Sigmoid colon (tissue), 6 donors: ENCODE measurements at regions not wholly inside any gene's neighbourhood (a gene's known extent, or its start where the extent isn't known, plus 50 kb on each side); places are given as distances from the start of the nearest gene placed in this dataset.

Experiments
- DNase-seq: peaks from one replicate; pipeline ENCODE4 v3.0.0-alpha.2; 2019
- H3K27ac ChIP-seq, 4 donors: fragments of 200-600 bp; sonication (generic); one replicate each; pipeline ENCODE4 v1.5.1; 2016 to 2019; ENCODE audit warnings: mild to moderate bottlenecking in 1 of 4
- H3K27me3 ChIP-seq, 3 donors: fragments of 200-600 bp; sonication (generic); one replicate each; pipeline ENCODE4 v1.5.1; 2019; ENCODE audit warnings: mild to moderate bottlenecking in 1 of 3
- H3K36me3 ChIP-seq, 4 donors: fragments of 200-600 bp; sonication (generic); one replicate each; pipeline ENCODE4 v1.5.1; 2016 to 2019
- H3K4me1 ChIP-seq, 4 donors: fragments of 200-600 bp; sonication (generic); one replicate each; pipeline ENCODE4 v1.5.1; 2017 to 2019
- H3K4me3 ChIP-seq, 4 donors: fragments of 200-600 bp; sonication (generic); one replicate each; pipeline ENCODE4 v1.5.1; 2017 to 2019; ENCODE audit warnings: mild to moderate bottlenecking in 2 of 4, moderate library complexity in 1 of 4
- H3K9me3 ChIP-seq, 4 donors: fragments of 200-600 bp in 3 of 4; sonication (generic) in 3 of 4; one replicate each; pipeline versions ENCODE4 v1.5.1 to v1.6.1; 2013 to 2019
- CTCF ChIP-seq, 4 experiments: fragments of 450-650 bp in 3 of 4; fragments of 200-600 bp in 1 of 4; IDR thresholded peaks; one replicate each; pipeline ENCODE4 v1.5.1; 2016 to 2019; ENCODE audit warnings: antibody characterized with exemption in 4 of 4, mild to moderate bottlenecking in 3 of 4, moderate library complexity in 2 of 4
- EP300 ChIP-seq, 4 donors: sonication (generic); formaldehyde crosslinking; IDR thresholded peaks; one replicate each; pipeline ENCODE4 v1.6.1; 2017; ENCODE audit warnings: antibody characterized with exemption in 4 of 4
- POLR2A ChIP-seq, 2 donors: fragments of 450-650 bp; IDR thresholded peaks; one replicate each; pipeline ENCODE4 v1.6.1; 2016; ENCODE audit warnings: antibody characterized with exemption in 2 of 2, mild to moderate bottlenecking in 2 of 2, moderate library complexity in 2 of 2
- POLR2AphosphoS5 ChIP-seq, 4 donors: sonication (generic); formaldehyde crosslinking; IDR thresholded peaks; one replicate each; pipeline ENCODE4 v1.6.1; 2017; ENCODE audit warnings: antibody characterized with exemption in 4 of 4
- WGBS, 2 donors: extraction: QIAGEN DNeasy Blood & Tissue Kit; methylation state at CpG; one replicate each; pipeline ENCODE4 v1.1.7; 2013; 5-methylcytosine and 5-hydroxymethylcytosine counted together
- intact Hi-C: fragments of 100-400 bp; cut with DNase I; formaldehyde crosslinking; loops from one replicate; pipeline ENCODE4 v1.15.1; 2023
- donor health status: healthy with polysubstance abuse.
- donor health status: healthy.

DNA sequence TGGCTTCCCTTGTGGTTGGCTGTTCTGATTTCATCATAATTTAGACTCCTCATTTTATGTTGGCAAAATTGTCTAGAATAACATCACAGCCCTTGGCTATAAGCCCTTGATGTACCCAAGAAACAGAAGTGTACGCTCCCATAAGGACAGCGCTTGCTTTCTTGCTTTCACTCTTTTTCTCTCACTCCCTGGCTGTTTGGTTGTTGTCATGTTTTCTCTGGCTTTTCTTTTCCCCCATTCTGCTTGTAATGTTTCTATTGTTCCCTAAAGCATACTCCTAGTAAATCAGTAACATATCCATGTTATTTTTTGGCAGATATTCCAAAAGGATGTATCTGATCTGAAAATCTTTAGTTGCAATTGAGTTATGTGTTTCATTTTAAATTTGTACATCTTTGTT is 530.5 kb downstream of the NOVA1 start:
- intact Hi-C loops = no loop called here
- no peaks in the 10 kb centered on the region for H3K4me1 ChIP-seq
- H3K27ac ChIP-seq = no peak overlapping the region
- no peaks in the 10 kb centered on the region for H3K36me3 ChIP-seq
- H3K9me3 ChIP-seq = no peaks in the 10 kb centered on the region
- no peak overlapping the region for H3K4me3 ChIP-seq
- WGBS, 2 donors = 91 to 94% methylated on average over 2 of the region's 2 CpGs
- TF ChIP-seq POLR2A (IDR thresholded peaks at IDR 0.05) (no peak), POLR2AphosphoS5 (IDR thresholded peaks at IDR 0.05) (no peak), EP300 (IDR thresholded peaks at IDR 0.05) (no peak), CTCF (IDR thresholded peaks at IDR 0.05) (no peak)
- no peaks in the 10 kb centered on the region for H3K27me3 ChIP-seq
- DNase-seq = no peak

DNA sequence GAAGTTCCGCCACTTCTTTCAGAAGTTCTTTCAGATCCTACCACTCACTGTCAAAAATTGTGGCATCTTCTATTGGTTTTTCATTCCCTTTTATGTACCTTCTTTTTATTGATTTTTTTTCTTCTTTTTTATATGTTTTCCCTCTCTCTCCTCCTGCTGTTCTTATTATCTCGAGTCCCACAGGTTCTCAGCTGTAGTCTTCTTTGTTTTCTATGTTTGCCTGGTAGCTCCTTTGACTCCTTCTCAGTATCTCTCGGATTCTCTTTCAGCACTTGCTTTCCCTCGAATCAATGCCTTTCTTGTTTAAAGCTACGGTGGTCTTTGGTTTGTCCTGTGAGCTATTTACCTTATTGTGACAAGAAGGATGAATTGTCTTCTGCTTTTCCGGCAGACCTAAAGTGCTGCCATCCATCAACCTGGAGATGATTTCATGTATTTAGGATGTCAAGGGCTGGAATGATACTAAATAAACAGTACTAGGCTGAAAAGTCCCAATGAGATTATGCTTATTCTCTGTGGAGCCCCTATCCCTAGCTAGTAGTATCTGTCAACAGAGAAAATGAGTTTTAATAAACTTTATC is 541.7 kb downstream of the NOVA1 start:
- TF ChIP-seq EP300 (IDR thresholded peaks at IDR 0.05) (no peak), CTCF (IDR thresholded peaks at IDR 0.05) (no peak), POLR2A (IDR thresholded peaks at IDR 0.05) (no peak), POLR2AphosphoS5 (IDR thresholded peaks at IDR 0.05) (no peak)
- no peak overlapping the region for H3K4me3 ChIP-seq
- intact Hi-C loops = no loop called here
- no peak overlapping the region for H3K27ac ChIP-seq
- no peaks in the 10 kb centered on the region for H3K36me3 ChIP-seq
- DNase-seq = no peak
- H3K9me3 ChIP-seq = no peaks in the 10 kb centered on the region
- no peaks in the 10 kb centered on the region for H3K27me3 ChIP-seq
- H3K4me1 ChIP-seq = no peaks in the 10 kb centered on the region
- WGBS, 2 donors = 40 to 61% methylated on average over 6 of the region's 6 CpGs

DNA sequence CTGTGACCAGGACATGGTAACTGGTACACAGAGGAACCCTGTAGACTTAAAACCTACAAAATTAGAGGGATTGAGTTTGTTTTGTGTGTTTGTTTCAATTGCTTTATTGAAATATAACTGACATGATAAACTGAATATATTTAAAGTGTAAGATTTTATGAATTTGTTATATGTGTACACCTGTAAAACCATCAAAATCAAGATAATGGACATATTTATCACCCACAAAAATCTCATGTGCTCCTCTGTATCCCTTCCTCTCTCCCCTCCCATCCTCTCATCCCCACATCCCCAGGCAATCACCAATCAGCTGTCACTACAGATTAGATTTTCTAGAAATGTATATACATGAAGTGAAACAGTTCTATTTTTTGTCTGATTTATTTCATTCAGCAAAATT is 565.5 kb downstream of the NOVA1 start:
- no peaks in the 10 kb centered on the region for H3K27me3 ChIP-seq
- no peaks in the 10 kb centered on the region for H3K9me3 ChIP-seq
- intact Hi-C loops = no loop called here
- no peak overlapping the region for H3K4me3 ChIP-seq
- no peak for DNase-seq
- TF ChIP-seq EP300 (IDR thresholded peaks at IDR 0.05) (no peak), POLR2AphosphoS5 (IDR thresholded peaks at IDR 0.05) (no peak), POLR2A (IDR thresholded peaks at IDR 0.05) (no peak), CTCF (IDR thresholded peaks at IDR 0.05) (no peak)
- no peak overlapping the region for H3K27ac ChIP-seq
- H3K36me3 ChIP-seq = no peaks in the 10 kb centered on the region
- no peaks in the 10 kb centered on the region for H3K4me1 ChIP-seq

DNA sequence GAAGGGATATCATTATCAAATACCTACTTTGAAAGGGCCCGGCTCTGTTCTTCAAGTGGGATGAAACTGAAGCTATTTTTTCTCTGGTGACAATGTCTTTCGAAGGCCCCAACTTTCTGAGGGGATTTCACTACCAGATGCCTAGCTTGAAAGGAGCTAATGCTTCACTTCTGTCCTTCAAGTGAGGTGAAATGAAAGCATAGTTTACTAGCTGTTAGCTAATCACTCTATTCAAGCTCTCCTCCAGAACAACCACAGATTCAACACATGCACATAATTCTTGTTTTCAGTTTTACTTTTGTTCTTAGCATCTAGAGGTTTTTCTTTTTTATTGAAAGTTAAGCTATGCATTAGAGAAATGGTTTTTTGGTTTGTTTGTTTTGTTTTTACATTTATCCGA is 571.4 kb downstream of the NOVA1 start:
- no peaks in the 10 kb centered on the region for H3K4me1 ChIP-seq
- H3K4me3 ChIP-seq = no peak overlapping the region
- H3K9me3 ChIP-seq = no peaks in the 10 kb centered on the region
- TF ChIP-seq EP300 (IDR thresholded peaks at IDR 0.05) (no peak), POLR2AphosphoS5 (IDR thresholded peaks at IDR 0.05) (no peak), CTCF (IDR thresholded peaks at IDR 0.05) (no peak), POLR2A (IDR thresholded peaks at IDR 0.05) (no peak)
- no peaks in the 10 kb centered on the region for H3K27me3 ChIP-seq
- no peak for DNase-seq
- no peak overlapping the region for H3K27ac ChIP-seq
- WGBS, 2 donors = 85 to 89% methylated on average over 3 of the region's 3 CpGs
- H3K36me3 ChIP-seq = no peaks in the 10 kb centered on the region
- intact Hi-C loops = no loop called here

GRCh38 chr14:26023967-26024366 is 573.9 kb downstream of the NOVA1 start:
- DNase-seq = no peak
- Histone ChIP-seq H3K36me3 (no peaks in the 10 kb centered on the region), H3K4me1 (no peaks in the 10 kb centered on the region), H3K27ac (no peak overlapping the region), H3K27me3 (no peaks in the 10 kb centered on the region), H3K4me3 (no peak overlapping the region), H3K9me3 (no peaks in the 10 kb centered on the region)
- 71 to 78% methylated on average over 4 of the region's 4 CpGs for WGBS, 2 donors
- intact Hi-C loops = no loop called here
- TF ChIP-seq POLR2A (IDR thresholded peaks at IDR 0.05) = no peak
- no peak for TF ChIP-seq EP300 (IDR thresholded peaks at IDR 0.05)
- no peak for TF ChIP-seq POLR2AphosphoS5 (IDR thresholded peaks at IDR 0.05)
- no peak for TF ChIP-seq CTCF (IDR thresholded peaks at IDR 0.05)
